PC-9 (cell line): ENCODE measurements at regions not wholly inside any gene's neighbourhood (a gene's known extent, or its start where the extent isn't known, plus 50 kb on each side); places are given as distances from the start of the nearest gene placed in this dataset.

ENCODE experiments used
- BruUV-seq: library from RNA; stranded (reverse); fragments of 400-500 nt; replicated peaks from 2 replicates; lab custom pipeline; 2021; lab: Mats Ljungman, UMichigan
- CTCF ChIA-PET: fragments of 300-600 bp; sonication (Branson Sonifier 250); formaldehyde crosslinking; loops from one replicate; lab custom pipeline; 2022; ENCODE audit warnings: antibody characterized with exemption; lab: Charles Lee
- POLR2A ChIA-PET: fragments of 300-600 bp; sonication (Branson Sonifier 250); formaldehyde crosslinking; loops from one replicate; lab custom pipeline; 2022; ENCODE audit warnings: antibody characterized with exemption; ENCODE audit not compliant: unreplicated experiment; lab: Charles Lee
- DNase-seq, 2 experiments: peaks; one replicate each; pipeline versions ENCODE4 v3.0.0 to v3.0.0-alpha.2; 2015 to 2022; ENCODE audit warnings: mixed read lengths in 1 of 2
- H2AFZ ChIP-seq: fragments of 200-600 bp; sonication (generic); 2 replicates; pipeline ENCODE4 v1.8.1; 2017; ENCODE audit warnings: antibody characterized with exemption
- H3F3A ChIP-seq: fragments of 200-600 bp; sonication (generic); 2 replicates; pipeline ENCODE4 v1.8.1; 2017; ENCODE audit warnings: antibody characterized with exemption, mild to moderate bottlenecking, low read depth; ENCODE audit not compliant: insufficient read depth
- H3K27ac ChIP-seq: fragments of 200-600 bp; sonication (generic); 2 replicates; pipeline ENCODE4 v1.6.1; 2016; ENCODE audit warnings: mixed run types
- H3K27me3 ChIP-seq: fragments of 200-600 bp; sonication (generic); 2 replicates; pipeline ENCODE4 v1.6.1; 2016; ENCODE audit warnings: low read depth, mixed run types; ENCODE audit not compliant: insufficient read depth
- H3K36me3 ChIP-seq: fragments of 200-600 bp; sonication (generic); 2 replicates; pipeline ENCODE4 v1.6.1; 2016; ENCODE audit warnings: low read depth, mixed run types
- H3K4me1 ChIP-seq: fragments of 200-600 bp; sonication (generic); replicated peaks from 2 replicates; pipeline ENCODE4 v1.6.1; 2016; ENCODE audit warnings: mixed run types; ENCODE audit not compliant: insufficient read depth
- H3K4me2 ChIP-seq: fragments of 200-600 bp; sonication (generic); 2 replicates; pipeline ENCODE4 v1.6.1; 2017; ENCODE audit warnings: mixed run types
- H3K4me3 ChIP-seq: fragments of 200-600 bp; sonication (generic); 2 replicates; pipeline ENCODE4 v1.6.1; 2016; ENCODE audit warnings: mixed run types
- H3K79me2 ChIP-seq: fragments of 200-600 bp; sonication (generic); 2 replicates; pipeline ENCODE4 v1.6.1; 2017; ENCODE audit warnings: low read depth, mixed run types
- H3K9me2 ChIP-seq: fragments of 200-600 bp; sonication (generic); 2 replicates; pipeline ENCODE4 v1.8.1; 2017; ENCODE audit warnings: mild to moderate bottlenecking; ENCODE audit not compliant: insufficient read depth
- H3K9me3 ChIP-seq: fragments of 200-600 bp; sonication (generic); 2 replicates; pipeline ENCODE4 v1.8.1; 2016; ENCODE audit warnings: low read depth; ENCODE audit not compliant: insufficient read depth
- H4K20me1 ChIP-seq: fragments of 200-600 bp; sonication (generic); 2 replicates; pipeline ENCODE4 v1.8.1; 2017; ENCODE audit not compliant: insufficient read depth
- EZH2 ChIP-seq: fragments of 200-600 bp; sonication (generic); IDR thresholded peaks from 2 replicates; pipeline ENCODE4 v1.8.0; 2017; ENCODE audit warnings: antibody characterized with exemption, low read depth
- intact Hi-C: fragments of 100-400 bp; cut with micrococcal nuclease; formaldehyde crosslinking; loops from one replicate; pipeline ENCODE4 v1.10.0; 2022; ENCODE audit not compliant: unreplicated experiment
- TF ChIP-seq, protein P1 (sequence below): fragments of 200-600 bp; sonication (generic); conservative IDR thresholded peaks from 2 replicates; pipeline ENCODE4 v1.6.1; 2017; ENCODE audit warnings: mixed run types, antibody characterized with exemption, mild to moderate bottlenecking, moderate library complexity

DNA sequence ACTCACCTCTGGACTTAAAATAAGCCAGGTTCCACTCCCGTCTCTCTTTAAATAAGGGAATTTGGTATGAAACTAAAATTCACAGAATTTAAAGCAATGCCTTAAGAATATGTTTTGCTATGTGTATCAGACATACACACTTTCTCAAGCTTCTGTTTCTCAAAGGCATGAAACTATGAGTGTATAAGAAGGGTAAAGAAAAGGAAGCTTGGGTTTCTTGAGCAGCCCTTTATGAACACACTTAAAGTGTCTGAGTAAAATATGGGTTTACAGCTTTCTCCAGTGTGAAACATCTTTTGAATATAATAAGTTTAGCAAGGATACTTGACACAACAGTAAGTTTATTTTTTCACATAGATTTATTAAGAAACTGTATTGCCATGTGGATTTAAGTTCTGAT lies 370.5 kb downstream of the TMA16 start:
- H3K27ac ChIP-seq = no peak overlapping the region
- intact Hi-C loops = no loop called here
- TF ChIP-seq, protein P1, sequence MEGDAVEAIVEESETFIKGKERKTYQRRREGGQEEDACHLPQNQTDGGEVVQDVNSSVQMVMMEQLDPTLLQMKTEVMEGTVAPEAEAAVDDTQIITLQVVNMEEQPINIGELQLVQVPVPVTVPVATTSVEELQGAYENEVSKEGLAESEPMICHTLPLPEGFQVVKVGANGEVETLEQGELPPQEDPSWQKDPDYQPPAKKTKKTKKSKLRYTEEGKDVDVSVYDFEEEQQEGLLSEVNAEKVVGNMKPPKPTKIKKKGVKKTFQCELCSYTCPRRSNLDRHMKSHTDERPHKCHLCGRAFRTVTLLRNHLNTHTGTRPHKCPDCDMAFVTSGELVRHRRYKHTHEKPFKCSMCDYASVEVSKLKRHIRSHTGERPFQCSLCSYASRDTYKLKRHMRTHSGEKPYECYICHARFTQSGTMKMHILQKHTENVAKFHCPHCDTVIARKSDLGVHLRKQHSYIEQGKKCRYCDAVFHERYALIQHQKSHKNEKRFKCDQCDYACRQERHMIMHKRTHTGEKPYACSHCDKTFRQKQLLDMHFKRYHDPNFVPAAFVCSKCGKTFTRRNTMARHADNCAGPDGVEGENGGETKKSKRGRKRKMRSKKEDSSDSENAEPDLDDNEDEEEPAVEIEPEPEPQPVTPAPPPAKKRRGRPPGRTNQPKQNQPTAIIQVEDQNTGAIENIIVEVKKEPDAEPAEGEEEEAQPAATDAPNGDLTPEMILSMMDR = no peak
- TF ChIP-seq EZH2 = no peak
- H3K9me2 ChIP-seq = no peaks in the 10 kb centered on the region
- ChIA-PET CTCF (no interaction called here), POLR2A (no interaction called here)
- H3K4me2 ChIP-seq = no peak overlapping the region
- H3K79me2 ChIP-seq = no peaks in the 10 kb centered on the region
- no peaks in the 10 kb centered on the region for H3K36me3 ChIP-seq
- DNase-seq = no peak
- no peak overlapping the region for H2AFZ ChIP-seq
- no peak overlapping the region for H3K4me3 ChIP-seq
- BruUV-seq = no TSS peak
- H3K9me3 ChIP-seq = no peaks in the 10 kb centered on the region
- no peaks in the 10 kb centered on the region for H3K27me3 ChIP-seq
- H3F3A ChIP-seq = no peaks in the 10 kb centered on the region
- no peaks in the 10 kb centered on the region for H3K4me1 ChIP-seq
- no peaks in the 10 kb centered on the region for H4K20me1 ChIP-seq

GRCh38 chr4:163866728-163867315 lies 372.3 kb downstream of the TMA16 start:
- Histone ChIP-seq H3K9me3 (no peaks in the 10 kb centered on the region), H3K9me2 (no peaks in the 10 kb centered on the region), H3K4me1 (no peaks in the 10 kb centered on the region), H3K79me2 (no peaks in the 10 kb centered on the region), H2AFZ (peak overlapping the region; percentile 48; the same call in 1 of the 2 replicates), H3K4me3 (no peak overlapping the region), H4K20me1 (no peaks in the 10 kb centered on the region), H3K36me3 (no peaks in the 10 kb centered on the region), H3K4me2 (peak overlapping the region; percentile 34; the same call in 1 of the 2 replicates), H3K27ac (no peak overlapping the region), H3K27me3 (no peaks in the 10 kb centered on the region), H3F3A (no peaks in the 10 kb centered on the region)
- peak in 1 of 2 experiments; percentile 0 for DNase-seq
- ChIA-PET POLR2A (no interaction called here), CTCF (no interaction called here)
- BruUV-seq = no TSS peak
- TF ChIP-seq, protein P1 = no peak
- TF ChIP-seq EZH2 = no peak
- intact Hi-C loops = no loop called here

DNA sequence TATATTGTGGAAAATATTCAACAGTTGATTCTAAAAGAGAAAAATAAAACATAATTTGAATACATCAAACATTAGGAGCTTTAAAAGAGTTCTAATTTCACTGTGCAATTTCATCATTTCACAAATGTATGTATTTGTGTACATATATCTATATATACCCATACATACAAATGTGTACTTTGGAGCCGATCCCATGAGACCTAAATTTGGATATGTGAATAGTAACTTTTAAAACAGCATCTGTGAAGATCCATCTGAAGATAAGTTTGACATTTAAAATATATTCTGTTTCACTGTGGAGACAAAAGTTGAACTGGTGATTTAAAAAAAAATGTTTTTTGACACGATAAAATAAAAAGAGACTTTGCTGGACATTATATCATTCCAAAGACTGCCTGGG lies 374.0 kb downstream of the TMA16 start:
- POLR2A ChIA-PET = no interaction called here
- Histone ChIP-seq H3K36me3 (no peaks in the 10 kb centered on the region), H3F3A (no peaks in the 10 kb centered on the region), H4K20me1 (no peaks in the 10 kb centered on the region), H3K27me3 (no peaks in the 10 kb centered on the region), H3K4me2 (no peak overlapping the region), H2AFZ (no peak overlapping the region), H3K4me3 (no peak overlapping the region), H3K9me3 (no peaks in the 10 kb centered on the region), H3K9me2 (no peaks in the 10 kb centered on the region), H3K79me2 (no peaks in the 10 kb centered on the region), H3K27ac (no peak overlapping the region), H3K4me1 (no peaks in the 10 kb centered on the region)
- CTCF ChIA-PET = no interaction called here
- no peak for TF ChIP-seq EZH2
- TF ChIP-seq, protein P1 = no peak
- BruUV-seq = no TSS peak
- DNase-seq = no peak
- intact Hi-C loops = no loop called here
